ENCODE measurements at regions not wholly inside any gene's neighbourhood (a gene's known extent, or its start where the extent isn't known, plus 50 kb on each side); places are given as distances from the start of the nearest gene placed in this dataset.

GRCh38 chr7:54014765-54015164, 527.4 kb upstream of the VSTM2A start:
- intact Hi-C loops (cut with micrococcal nuclease), result no loop called here
- Mint-ChIP-seq H3K9me3 (peaks cover 25% of the 10 kb centered on the region), H3K36me3 (ENCODE audit: low read depth) (no peaks in the 10 kb centered on the region), H3K27me3 (ENCODE audit: low read depth) (no peaks in the 10 kb centered on the region), H3K27ac (no peak overlapping the region), H3K4me3 (no peak overlapping the region), H3K4me1 (ENCODE audit: low read depth) (no peaks in the 10 kb centered on the region)
- DNase-seq, result no peak
- CTCF ChIA-PET, result no interaction called here

GRCh38 chr7:54015251-54015650, 526.9 kb upstream of the VSTM2A start:
- Mint-ChIP-seq H3K36me3 (ENCODE audit: low read depth) (no peaks in the 10 kb centered on the region), H3K4me1 (ENCODE audit: low read depth) (no peaks in the 10 kb centered on the region)
- intact Hi-C loops (cut with micrococcal nuclease), result no loop called here

GRCh38 chr7:54037873-54038272, 504.3 kb upstream of the VSTM2A start:
- CTCF ChIA-PET, result no interaction called here
- no peak overlapping the region for H3K27ac Mint-ChIP-seq
- H3K36me3 Mint-ChIP-seq (ENCODE audit: low read depth), result no peaks in the 10 kb centered on the region
- no peaks in the 10 kb centered on the region for H3K27me3 Mint-ChIP-seq (ENCODE audit: low read depth)
- no peaks in the 10 kb centered on the region for H3K4me1 Mint-ChIP-seq (ENCODE audit: low read depth)
- peaks cover 15% of the 10 kb centered on the region for H3K9me3 Mint-ChIP-seq
- DNase-seq, result no peak
- intact Hi-C loops (cut with micrococcal nuclease), result no loop called here
- H3K4me3 Mint-ChIP-seq, result no peak overlapping the region

More at GRCh38 chr7:54015251-54015650, 526.9 kb upstream of the VSTM2A start:
- peaks cover 24% of the 10 kb centered on the region for H3K9me3 Mint-ChIP-seq
- CTCF ChIA-PET, result no interaction called here
- H3K4me3 Mint-ChIP-seq, result no peak overlapping the region
- no peak for DNase-seq
- no peaks in the 10 kb centered on the region for H3K27me3 Mint-ChIP-seq (ENCODE audit: low read depth)
- H3K27ac Mint-ChIP-seq, result no peak overlapping the region

GRCh38 chr7:54060643-54061042, 481.5 kb upstream of the VSTM2A start:
- no peak for DNase-seq
- H3K4me3 Mint-ChIP-seq, result no peak overlapping the region
- no peaks in the 10 kb centered on the region for H3K4me1 Mint-ChIP-seq (ENCODE audit: low read depth)
- H3K27me3 Mint-ChIP-seq (ENCODE audit: low read depth), result no peaks in the 10 kb centered on the region
- CTCF ChIA-PET, result interaction anchor here (0.6 kb wide), 1 partner anchor 9 kb away, joined by 3 read pairs; no protein-coding TSS in a partner anchor
- no peaks in the 10 kb centered on the region for H3K36me3 Mint-ChIP-seq (ENCODE audit: low read depth)
- peaks cover 16% of the 10 kb centered on the region for H3K9me3 Mint-ChIP-seq
- no peak overlapping the region for H3K27ac Mint-ChIP-seq
- intact Hi-C loops (cut with micrococcal nuclease), result no loop called here

- H3K9me3 Mint-ChIP-seq, result peaks cover 13% of the 10 kb centered on the region
- no peaks in the 10 kb centered on the region for H3K27me3 Mint-ChIP-seq (ENCODE audit: low read depth)
- H3K4me1 Mint-ChIP-seq (ENCODE audit: low read depth), result no peaks in the 10 kb centered on the region
- no peak for DNase-seq
- intact Hi-C loops (cut with micrococcal nuclease), result no loop called here
- no peaks in the 10 kb centered on the region for H3K36me3 Mint-ChIP-seq (ENCODE audit: low read depth)
- H3K27ac Mint-ChIP-seq, result no peak overlapping the region
- no peak overlapping the region for H3K4me3 Mint-ChIP-seq
- CTCF ChIA-PET, result no interaction called here
Measured at GRCh38 chr7:54066643-54067042, 475.5 kb upstream of the VSTM2A start.

- Mint-ChIP-seq H3K36me3 (ENCODE audit: low read depth) (no peaks in the 10 kb centered on the region), H3K4me3 (no peak overlapping the region), H3K27me3 (ENCODE audit: low read depth) (no peaks in the 10 kb centered on the region), H3K27ac (no peak overlapping the region), H3K9me3 (peaks cover 11% of the 10 kb centered on the region), H3K4me1 (ENCODE audit: low read depth) (no peaks in the 10 kb centered on the region)
- DNase-seq, result no peak
- CTCF ChIA-PET, result interaction anchor here (0.8 kb wide), 1 partner anchor 9 kb away, joined by 3 read pairs; no protein-coding TSS in a partner anchor
- intact Hi-C loops (cut with micrococcal nuclease), result no loop called here
Measured at GRCh38 chr7:54069843-54070242, 472.3 kb upstream of the VSTM2A start.

- no peaks in the 10 kb centered on the region for H3K27me3 Mint-ChIP-seq (ENCODE audit: low read depth)
- no peaks in the 10 kb centered on the region for H3K4me1 Mint-ChIP-seq (ENCODE audit: low read depth)
- H3K9me3 Mint-ChIP-seq, result peaks cover 10% of the 10 kb centered on the region
- H3K36me3 Mint-ChIP-seq (ENCODE audit: low read depth), result no peaks in the 10 kb centered on the region
- no peak overlapping the region for H3K27ac Mint-ChIP-seq
- intact Hi-C loops (cut with micrococcal nuclease), result no loop called here
- CTCF ChIA-PET, result no interaction called here
- H3K4me3 Mint-ChIP-seq, result no peak overlapping the region
- DNase-seq, result no peak
Measured at GRCh38 chr7:54072710-54073109, 469.5 kb upstream of the VSTM2A start.

GRCh38 chr7:54076616-54077015, 465.6 kb upstream of the VSTM2A start:
- H3K27me3 Mint-ChIP-seq (ENCODE audit: low read depth), result no peaks in the 10 kb centered on the region
- no peak overlapping the region for H3K4me3 Mint-ChIP-seq
- no peaks in the 10 kb centered on the region for H3K36me3 Mint-ChIP-seq (ENCODE audit: low read depth)
- no peak overlapping the region for H3K27ac Mint-ChIP-seq
- DNase-seq, result no peak
- no peaks in the 10 kb centered on the region for H3K4me1 Mint-ChIP-seq (ENCODE audit: low read depth)
- H3K9me3 Mint-ChIP-seq, result peaks cover 13% of the 10 kb centered on the region
- intact Hi-C loops (cut with micrococcal nuclease), result no loop called here
- CTCF ChIA-PET, result no interaction called here

GRCh38 chr7:54080525-54080924, 461.6 kb upstream of the VSTM2A start:
- intact Hi-C loops (cut with micrococcal nuclease), result no loop called here
- Mint-ChIP-seq H3K27me3 (ENCODE audit: low read depth) (no peaks in the 10 kb centered on the region), H3K9me3 (peaks cover 9% of the 10 kb centered on the region), H3K4me3 (no peak overlapping the region), H3K36me3 (ENCODE audit: low read depth) (no peaks in the 10 kb centered on the region), H3K4me1 (ENCODE audit: low read depth) (no peaks in the 10 kb centered on the region), H3K27ac (no peak overlapping the region)
- DNase-seq, result no peak
- CTCF ChIA-PET, result no interaction called here

GRCh38 chr7:54080971-54081370, 461.2 kb upstream of the VSTM2A start:
- no peaks in the 10 kb centered on the region for H3K4me1 Mint-ChIP-seq (ENCODE audit: low read depth)
- no peaks in the 10 kb centered on the region for H3K27me3 Mint-ChIP-seq (ENCODE audit: low read depth)
- intact Hi-C loops (cut with micrococcal nuclease), result no loop called here

GRCh38 chr7:54084340-54084739, 457.8 kb upstream of the VSTM2A start:
- Mint-ChIP-seq H3K4me1 (ENCODE audit: low read depth) (no peaks in the 10 kb centered on the region), H3K27me3 (ENCODE audit: low read depth) (no peaks in the 10 kb centered on the region), H3K4me3 (no peak overlapping the region), H3K36me3 (ENCODE audit: low read depth) (no peaks in the 10 kb centered on the region), H3K27ac (no peak overlapping the region), H3K9me3 (peaks cover 3% of the 10 kb centered on the region)
- DNase-seq, result no peak
- CTCF ChIA-PET, result no interaction called here
- intact Hi-C loops (cut with micrococcal nuclease), result no loop called here

More at GRCh38 chr7:54080971-54081370, 461.2 kb upstream of the VSTM2A start:
- H3K36me3 Mint-ChIP-seq (ENCODE audit: low read depth), result no peaks in the 10 kb centered on the region
- H3K27ac Mint-ChIP-seq, result no peak overlapping the region
- no peak for DNase-seq
- H3K4me3 Mint-ChIP-seq, result no peak overlapping the region
- peaks cover 12% of the 10 kb centered on the region for H3K9me3 Mint-ChIP-seq
- CTCF ChIA-PET, result no interaction called here

GRCh38 chr7:54090652-54091213, 451.4 kb upstream of the VSTM2A start:
- H3K9me3 Mint-ChIP-seq, result peaks cover 3% of the 10 kb centered on the region
- H3K27me3 Mint-ChIP-seq (ENCODE audit: low read depth), result no peaks in the 10 kb centered on the region

GRCh38 chr7:54091322-54091721, 450.9 kb upstream of the VSTM2A start:
- CTCF ChIA-PET, result no interaction called here
- H3K4me3 Mint-ChIP-seq, result no peak overlapping the region
- intact Hi-C loops (cut with micrococcal nuclease), result no loop called here
- H3K4me1 Mint-ChIP-seq (ENCODE audit: low read depth), result no peaks in the 10 kb centered on the region
- DNase-seq, result no peak
- no peaks in the 10 kb centered on the region for H3K9me3 Mint-ChIP-seq
- no peak overlapping the region for H3K27ac Mint-ChIP-seq
- H3K27me3 Mint-ChIP-seq (ENCODE audit: low read depth), result no peaks in the 10 kb centered on the region
- no peaks in the 10 kb centered on the region for H3K36me3 Mint-ChIP-seq (ENCODE audit: low read depth)

More at GRCh38 chr7:54090652-54091213, 451.4 kb upstream of the VSTM2A start:
- H3K4me3 Mint-ChIP-seq, result no peak overlapping the region
- H3K4me1 Mint-ChIP-seq (ENCODE audit: low read depth), result no peaks in the 10 kb centered on the region
- no peak overlapping the region for H3K27ac Mint-ChIP-seq
- intact Hi-C loops (cut with micrococcal nuclease), result no loop called here
- no peaks in the 10 kb centered on the region for H3K36me3 Mint-ChIP-seq (ENCODE audit: low read depth)
- no peak for DNase-seq
- CTCF ChIA-PET, result no interaction called here

Measured in activated naive CD4-positive, alpha-beta T cell treated with anti-CD3 and anti-CD28 coated beads for 36 hours (primary cell).